CD4-positive, alpha-beta T cell treated with Interleukin-21 for 1 hour (primary cell): ENCODE measurements at regions not wholly inside any gene's neighbourhood (a gene's known extent, or its start where the extent isn't known, plus 50 kb on each side); places are given as distances from the start of the nearest gene placed in this dataset.

ENCODE experiments used
- DNase-seq: peaks from one replicate; pipeline ENCODE4 v3.0.0-alpha.2; 2020

- no peak for DNase-seq
Observed at GRCh38 chr16:76724181-76724580, 447.0 kb downstream of the CNTNAP4 start.

- DNase-seq, result no peak
Observed at GRCh38 chr16:76729525-76729924, 452.3 kb downstream of the CNTNAP4 start.

- no peak for DNase-seq
Observed at GRCh38 chr16:76732894-76733293, 455.7 kb downstream of the CNTNAP4 start.

- no peak for DNase-seq
Observed at GRCh38 chr16:76741623-76742022, 449.4 kb upstream of the MON1B start.

GRCh38 chr16:76748461-76749348 is 442.3 kb upstream of the MON1B start:
- no peak for DNase-seq

- no peak for DNase-seq
Observed at GRCh38 chr16:76749780-76750375, 441.1 kb upstream of the MON1B start.

- no peak for DNase-seq
Observed at GRCh38 chr16:76755496-76755895, 435.5 kb upstream of the MON1B start.

GRCh38 chr16:76756423-76756822 is 434.6 kb upstream of the MON1B start:
- no peak for DNase-seq

- DNase-seq, result no peak
Observed at GRCh38 chr16:76756951-76757350, 434.0 kb upstream of the MON1B start.

GRCh38 chr16:76766538-76766937 is 424.5 kb upstream of the MON1B start:
- DNase-seq, result no peak

- no peak for DNase-seq
Observed at GRCh38 chr16:76768316-76768715, 422.7 kb upstream of the MON1B start.

GRCh38 chr16:76768948-76769347 is 422.0 kb upstream of the MON1B start:
- no peak for DNase-seq

GRCh38 chr16:76771216-76771615 is 419.8 kb upstream of the MON1B start:
- DNase-seq, result no peak

GRCh38 chr16:76777721-76778465 is 413.1 kb upstream of the MON1B start:
- DNase-seq, result no peak

- DNase-seq, result no peak
Observed at GRCh38 chr16:76780556-76780955, 410.4 kb upstream of the MON1B start.

- no peak for DNase-seq
Observed at GRCh38 chr16:76784530-76784929, 406.5 kb upstream of the MON1B start.

GRCh38 chr16:76787394-76787793 is 403.6 kb upstream of the MON1B start:
- DNase-seq, result no peak

GRCh38 chr16:76791151-76791550 is 399.8 kb upstream of the MON1B start:
- no peak for DNase-seq

GRCh38 chr16:76796416-76796815 is 394.6 kb upstream of the MON1B start:
- DNase-seq, result no peak

- DNase-seq, result no peak
Observed at GRCh38 chr16:76796978-76797377, 394.0 kb upstream of the MON1B start.

- DNase-seq, result no peak
Observed at GRCh38 chr16:76797457-76797856, 393.5 kb upstream of the MON1B start.

GRCh38 chr16:76800196-76800595 is 390.8 kb upstream of the MON1B start:
- DNase-seq, result no peak

GRCh38 chr16:76801357-76801756 is 389.6 kb upstream of the MON1B start:
- DNase-seq, result no peak

GRCh38 chr16:76816475-76816874 is 374.5 kb upstream of the MON1B start:
- no peak for DNase-seq
